ENCODE measurements at regions not wholly inside any gene's neighbourhood (a gene's known extent, or its start where the extent isn't known, plus 50 kb on each side); places are given as distances from the start of the nearest gene placed in this dataset.
"Not testable (repeated sequence)": the region's sequence is repeated elsewhere in the genome, so short reads cannot be mapped to it uniquely, and the experiment has no call there.

GRCh38 chrX:150211988-150212387 lies 151.1 kb upstream of the MAMLD1 start:
- BruUV-seq (replicated peaks) = no TSS peak
- no peak overlapping the region for H3K4me3 Mint-ChIP-seq (ENCODE audit: unreplicated experiment)
- ChIA-PET CTCF (interaction anchor here (0.6 kb wide), 1 partner anchor 63 kb away, joined by 4 read pairs; no protein-coding TSS in a partner anchor), POLR2A (interaction anchor here (0.7 kb wide), 1 partner anchor 1248 kb away, joined by 3 read pairs; no protein-coding TSS in a partner anchor)
- no peak for TF ChIP-seq CTCF (IDR thresholded peaks at IDR 0.05; ENCODE audit: unreplicated experiment)
- H3K36me3 Mint-ChIP-seq (ENCODE audit: insufficient read depth, unreplicated experiment) = no peaks in the 10 kb centered on the region
- DNase-seq (ENCODE audit: unreplicated experiment) = peak; percentile 8
- H3K4me1 Mint-ChIP-seq (ENCODE audit: insufficient read depth, unreplicated experiment) = peaks cover 4% of the 10 kb centered on the region
- intact Hi-C loops (cut with micrococcal nuclease) = no loop called here
- H3K27me3 Mint-ChIP-seq (ENCODE audit: insufficient read depth, unreplicated experiment) = no peaks in the 10 kb centered on the region
- H3K9me3 Mint-ChIP-seq (ENCODE audit: unreplicated experiment) = peaks cover 7% of the 10 kb centered on the region
- H3K27ac Mint-ChIP-seq (ENCODE audit: low read depth, unreplicated experiment) = no peak overlapping the region

- no peak for TF ChIP-seq CTCF (IDR thresholded peaks at IDR 0.05; ENCODE audit: unreplicated experiment)
- H3K27ac Mint-ChIP-seq (ENCODE audit: low read depth, unreplicated experiment) = no peak overlapping the region
- no peak for DNase-seq (ENCODE audit: unreplicated experiment)
- ChIA-PET POLR2A (interaction anchor here (0.7 kb wide), 1 partner anchor 1247 kb away, joined by 3 read pairs; no protein-coding TSS in a partner anchor), CTCF (interaction anchor here (0.6 to 0.9 kb wide), 3 partner anchors 8 to 64 kb away, joined by 3 to 4 read pairs (median 4); no protein-coding TSS in a partner anchor)
- peaks cover 7% of the 10 kb centered on the region for H3K9me3 Mint-ChIP-seq (ENCODE audit: unreplicated experiment)
- peaks cover 4% of the 10 kb centered on the region for H3K4me1 Mint-ChIP-seq (ENCODE audit: insufficient read depth, unreplicated experiment)
- BruUV-seq (replicated peaks) = no TSS peak
- no peaks in the 10 kb centered on the region for H3K27me3 Mint-ChIP-seq (ENCODE audit: insufficient read depth, unreplicated experiment)
- intact Hi-C loops (cut with micrococcal nuclease) = no loop called here
- no peaks in the 10 kb centered on the region for H3K36me3 Mint-ChIP-seq (ENCODE audit: insufficient read depth, unreplicated experiment)
- H3K4me3 Mint-ChIP-seq (ENCODE audit: unreplicated experiment) = no peak overlapping the region
Observed at GRCh38 chrX:150212672-150213480, 150.2 kb upstream of the MAMLD1 start.

- BruUV-seq (replicated peaks) = no TSS peak
- DNase-seq (ENCODE audit: unreplicated experiment) = no peak
- Mint-ChIP-seq H3K4me1 (ENCODE audit: insufficient read depth, unreplicated experiment) (peaks cover 4% of the 10 kb centered on the region), H3K4me3 (ENCODE audit: unreplicated experiment) (no peak overlapping the region), H3K9me3 (ENCODE audit: unreplicated experiment) (peaks cover 7% of the 10 kb centered on the region), H3K36me3 (ENCODE audit: insufficient read depth, unreplicated experiment) (no peaks in the 10 kb centered on the region), H3K27me3 (ENCODE audit: insufficient read depth, unreplicated experiment) (no peaks in the 10 kb centered on the region), H3K27ac (ENCODE audit: low read depth, unreplicated experiment) (no peak overlapping the region)
- ChIA-PET CTCF (interaction anchor here (0.6 to 0.9 kb wide), 2 partner anchors 9 to 485 kb away, joined by 3 to 4 read pairs; no protein-coding TSS in a partner anchor), POLR2A (no interaction called here)
- intact Hi-C loops (cut with micrococcal nuclease) = no loop called here
- TF ChIP-seq CTCF (IDR thresholded peaks at IDR 0.05; ENCODE audit: unreplicated experiment) = no peak
Observed at GRCh38 chrX:150213481-150214030, 149.6 kb upstream of the MAMLD1 start.

GRCh38 chrX:150216000-150216399 lies 147.1 kb upstream of the MAMLD1 start:
- H3K27ac Mint-ChIP-seq (ENCODE audit: low read depth, unreplicated experiment); H3K4me1 Mint-ChIP-seq (ENCODE audit: insufficient read depth, unreplicated experiment); H3K9me3 Mint-ChIP-seq (ENCODE audit: unreplicated experiment); BruUV-seq (replicated peaks); H3K4me3 Mint-ChIP-seq (ENCODE audit: unreplicated experiment); H3K36me3 Mint-ChIP-seq (ENCODE audit: insufficient read depth, unreplicated experiment); H3K27me3 Mint-ChIP-seq (ENCODE audit: insufficient read depth, unreplicated experiment); intact Hi-C loops (cut with micrococcal nuclease); POLR2A ChIA-PET; DNase-seq (ENCODE audit: unreplicated experiment): not testable (repeated sequence)
- CTCF ChIA-PET = interaction anchor here (0.7 kb wide), 1 partner anchor 267 kb away, joined by 4 read pairs; no protein-coding TSS in a partner anchor

All from MCF 10A (cell line).